COLO829 (cell line): ENCODE measurements at regions not wholly inside any gene's neighbourhood (a gene's known extent, or its start where the extent isn't known, plus 50 kb on each side); places are given as distances from the start of the nearest gene placed in this dataset.

Experiments
- DNase-seq: peaks from one replicate; pipeline ENCODE4 v3.0.0; 2012; ENCODE audit warnings: low spot score

DNA sequence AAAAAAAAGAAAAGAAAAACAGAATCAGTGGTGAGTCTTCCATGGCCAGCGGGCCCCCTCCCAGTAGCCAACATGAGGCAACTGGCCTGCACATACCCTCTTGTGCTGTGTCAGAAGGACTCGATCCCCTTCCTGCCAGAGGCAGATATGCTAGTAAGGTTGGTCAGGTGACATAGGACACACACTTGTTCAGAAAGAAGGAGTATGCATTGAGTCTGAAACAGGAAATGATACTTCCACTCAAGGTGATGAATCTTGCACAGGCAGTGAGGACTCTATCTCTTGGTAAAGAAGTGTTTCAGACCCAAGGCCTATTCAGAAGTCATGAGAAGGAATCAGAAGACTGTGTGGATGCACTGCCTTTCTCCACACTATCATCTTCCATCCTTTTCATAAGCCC is 269.7 kb upstream of the FAR2 start:
- DNase-seq = no peak

DNA sequence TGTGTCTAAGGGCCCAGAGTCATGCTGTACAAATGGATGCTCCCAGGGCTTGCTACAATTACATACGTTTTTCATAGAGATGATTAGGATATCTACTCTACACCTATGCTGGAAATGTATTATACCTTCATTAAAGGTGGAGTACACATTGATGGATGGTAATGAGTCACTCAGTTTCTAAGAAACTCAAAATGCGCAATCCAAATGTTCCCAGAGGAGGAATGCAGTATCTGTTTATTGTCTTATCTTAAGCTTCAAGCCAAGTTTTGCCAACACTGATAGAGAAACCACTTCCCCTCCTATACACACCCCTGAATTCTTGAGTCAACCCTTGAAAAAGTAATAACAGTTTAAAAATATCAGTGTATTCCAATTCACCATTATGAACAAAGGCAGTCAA is 266.6 kb upstream of the FAR2 start:
- no peak for DNase-seq

DNA sequence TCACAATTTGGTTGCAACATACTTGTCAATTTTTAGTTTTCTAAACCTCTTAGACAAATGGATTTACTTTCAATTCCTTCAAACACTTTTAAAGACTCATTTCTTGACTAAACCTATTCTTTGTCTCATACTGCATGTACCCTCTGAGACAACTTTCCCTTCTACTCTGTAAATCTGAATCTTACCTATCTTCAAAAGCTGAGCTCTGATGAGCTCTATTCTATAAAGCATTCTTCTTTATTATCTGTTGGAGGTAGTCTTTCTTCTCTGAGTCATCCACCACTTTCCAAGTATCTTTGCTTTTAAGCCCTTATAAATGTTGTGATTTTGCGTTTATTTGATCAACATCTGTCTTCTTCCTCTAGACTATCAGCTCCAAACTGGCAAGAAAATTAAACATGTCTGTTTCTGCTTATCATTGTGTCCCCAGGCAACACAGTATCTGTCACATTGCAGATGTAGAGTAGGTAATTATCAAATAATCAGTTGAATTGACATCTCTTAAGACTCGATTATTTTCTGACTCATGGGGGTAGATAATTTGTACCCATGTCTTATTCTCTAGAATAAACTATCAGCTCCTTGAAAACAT is 265.6 kb upstream of the FAR2 start:
- DNase-seq = no peak

DNA sequence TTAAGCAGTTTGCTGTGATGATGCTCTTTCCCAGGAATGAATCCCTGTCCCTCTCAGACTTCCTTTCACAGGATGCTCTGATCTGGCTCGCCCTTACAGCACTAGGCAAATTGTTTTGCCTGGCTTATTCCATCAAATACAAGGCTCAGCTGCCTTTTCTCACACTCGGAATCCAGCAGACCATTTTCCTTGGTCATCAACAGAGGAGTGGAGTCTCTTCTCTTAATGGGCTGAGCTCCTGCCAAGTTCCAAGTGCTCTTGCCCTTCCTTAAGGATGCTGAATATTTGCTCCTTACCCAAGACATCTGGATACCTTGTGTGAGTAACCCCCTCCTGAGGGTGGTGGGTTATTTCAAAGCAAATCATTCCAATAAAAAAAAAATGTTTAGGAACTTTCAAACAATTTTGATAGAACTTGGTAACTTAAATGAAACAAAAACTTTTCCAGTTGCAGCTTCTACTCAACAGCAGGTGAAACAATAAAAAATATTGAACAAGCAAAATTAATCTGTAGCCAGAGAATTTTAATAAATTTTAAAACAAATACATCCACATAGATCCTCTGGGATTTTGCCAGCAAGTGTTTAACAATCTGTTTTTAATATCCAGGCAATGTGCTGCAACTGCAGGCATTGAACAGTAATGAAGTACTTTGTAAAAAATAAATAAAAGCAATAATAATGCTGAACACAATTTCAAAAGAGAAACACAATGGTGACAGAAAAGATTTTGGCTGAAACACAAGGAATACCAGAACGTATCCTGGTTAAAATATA is 264.0 kb upstream of the FAR2 start:
- DNase-seq = no peak

DNA sequence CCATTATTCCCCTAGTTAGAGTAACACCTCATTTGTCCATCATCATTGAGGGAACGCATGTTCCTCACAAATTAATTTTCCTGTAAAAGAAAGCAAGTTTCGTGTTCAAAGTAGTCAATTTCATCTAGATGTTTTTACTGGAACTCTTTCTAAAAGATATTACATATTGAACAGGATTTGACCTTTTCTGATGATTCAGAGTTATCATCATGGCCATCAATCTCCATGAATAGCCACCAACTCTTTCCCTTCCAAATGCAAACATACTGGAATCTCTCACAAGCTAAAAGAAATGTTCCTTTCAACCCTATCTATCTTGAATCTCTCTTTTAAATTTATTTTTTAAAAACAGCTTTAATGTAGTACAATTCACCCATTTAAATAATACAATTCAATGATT is 263.1 kb upstream of the FAR2 start:
- DNase-seq = no peak

- no peak for DNase-seq
These were observed 261.6 kb upstream of the FAR2 start for GRCh38 chr12:28887461-28887990.

GRCh38 chr12:28890664-28891063 is 258.4 kb upstream of the FAR2 start:
- DNase-seq = no peak

- DNase-seq = no peak
These were observed 258.0 kb upstream of the FAR2 start for GRCh38 chr12:28891126-28891525.

DNA sequence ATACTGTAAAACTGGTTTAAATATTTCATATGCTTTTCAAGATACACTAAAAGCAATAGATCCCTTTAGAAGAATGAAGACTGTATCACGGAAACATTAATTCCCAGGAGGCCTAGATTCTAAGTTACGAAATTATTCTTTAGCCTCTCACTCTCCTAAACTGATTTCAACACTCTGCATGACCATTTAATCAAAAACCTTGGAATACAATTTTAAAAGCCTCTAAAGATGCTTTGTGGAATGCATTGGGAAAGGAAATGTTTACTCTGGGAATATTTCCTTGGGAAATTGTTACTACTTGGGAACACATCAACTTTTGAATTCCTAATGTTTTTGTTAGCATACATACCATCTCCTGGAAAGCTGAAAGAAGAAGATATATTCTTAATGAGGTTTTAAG is 255.7 kb upstream of the FAR2 start:
- no peak for DNase-seq

- DNase-seq = no peak
These were observed 255.2 kb upstream of the FAR2 start for GRCh38 chr12:28893856-28894255.

- no peak for DNase-seq
These were observed 252.7 kb upstream of the FAR2 start for GRCh38 chr12:28896421-28896820.

GRCh38 chr12:28898038-28898437 is 251.0 kb upstream of the FAR2 start:
- DNase-seq = no peak

DNA sequence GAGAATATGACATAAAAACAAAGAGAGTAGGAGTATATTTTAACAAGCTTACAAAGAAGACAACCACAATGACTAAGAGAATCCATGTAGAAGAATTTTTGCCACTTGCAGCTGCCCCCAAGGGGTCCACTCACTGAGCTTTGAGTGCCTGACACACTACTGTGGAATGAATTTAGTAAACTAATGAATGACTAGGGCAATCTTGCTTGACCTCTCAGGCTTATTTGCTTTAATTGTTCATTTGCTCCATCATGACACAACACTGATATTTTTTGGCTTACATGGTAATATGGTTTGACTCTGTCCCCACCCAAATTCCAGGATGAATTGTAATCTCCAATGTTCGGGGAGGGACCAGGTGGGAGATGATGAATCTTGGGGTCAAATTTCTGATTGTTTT is 249.1 kb upstream of the FAR2 start:
- DNase-seq = no peak

DNA sequence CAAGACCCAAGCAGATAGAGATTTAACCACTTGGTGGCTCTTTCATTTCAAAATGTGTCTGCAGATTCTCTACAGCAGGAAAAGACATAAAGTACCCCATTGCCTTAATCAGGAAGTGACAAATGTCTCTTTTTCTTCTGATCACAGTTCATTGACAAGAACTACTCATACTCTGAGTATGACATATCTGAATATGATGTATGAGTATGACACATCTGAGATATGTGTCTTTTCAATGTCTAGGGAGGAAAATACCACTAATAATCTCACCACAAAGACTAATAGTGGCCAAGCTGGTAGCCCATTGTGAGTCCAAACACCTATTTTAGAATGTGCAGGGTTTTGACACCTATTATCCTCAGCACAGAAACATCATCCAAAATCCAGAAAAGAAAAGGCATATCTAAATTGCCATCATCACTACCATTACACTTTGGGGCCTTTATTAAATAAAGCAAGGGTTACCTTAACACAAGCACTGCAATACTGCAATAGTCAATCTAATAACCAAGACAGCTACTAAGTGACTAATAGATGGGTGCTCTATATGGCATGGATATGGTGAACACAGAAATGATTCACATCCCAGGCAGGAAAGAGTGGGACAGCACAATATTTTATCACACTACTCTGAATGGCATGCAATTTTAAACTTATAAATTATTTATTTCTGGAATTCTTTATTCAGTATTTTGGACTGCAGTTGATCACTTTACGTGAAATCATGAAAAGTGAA is 243.7 kb upstream of the FAR2 start:
- DNase-seq = no peak

DNA sequence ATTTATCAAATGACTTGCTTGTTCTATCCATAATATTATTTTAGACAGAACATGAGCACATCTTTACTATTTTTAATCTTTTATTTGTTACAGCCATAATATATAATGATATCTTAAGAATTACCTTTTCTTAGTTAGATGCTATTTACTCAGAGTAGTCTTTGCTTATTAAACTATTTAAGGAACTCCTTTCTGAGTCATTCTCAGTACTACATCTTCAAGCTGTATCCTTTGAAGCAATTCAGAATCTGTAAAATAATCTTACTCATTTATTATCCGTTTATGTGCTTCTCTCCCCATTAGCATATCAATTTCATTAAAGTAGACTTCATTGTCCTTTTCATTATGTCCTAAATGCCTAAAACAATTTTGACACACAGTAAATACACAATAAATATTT is 240.4 kb upstream of the FAR2 start:
- no peak for DNase-seq

- no peak for DNase-seq
These were observed 239.8 kb upstream of the FAR2 start for GRCh38 chr12:28909291-28909690.

- no peak for DNase-seq
These were observed 223.2 kb upstream of the FAR2 start for GRCh38 chr12:28925719-28926376.

DNA sequence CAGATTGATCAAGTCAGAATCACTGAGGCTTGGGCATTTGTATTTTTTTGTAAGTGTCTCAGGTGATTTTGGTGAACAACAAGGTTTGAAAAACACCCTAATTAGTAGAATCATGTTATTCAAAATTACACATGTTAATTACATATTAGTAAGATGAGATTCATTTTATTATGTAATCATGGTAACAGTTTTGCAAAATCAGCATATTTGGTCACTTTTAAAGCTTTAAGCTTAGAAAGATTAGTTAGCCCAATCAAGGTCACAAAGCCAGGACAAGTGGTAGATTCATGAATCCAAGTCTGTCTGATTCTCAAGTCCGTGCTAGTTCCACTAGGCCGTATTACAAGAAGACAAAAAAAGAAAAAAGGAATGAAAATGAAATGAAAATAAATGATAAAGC is 218.4 kb upstream of the FAR2 start:
- no peak for DNase-seq

DNA sequence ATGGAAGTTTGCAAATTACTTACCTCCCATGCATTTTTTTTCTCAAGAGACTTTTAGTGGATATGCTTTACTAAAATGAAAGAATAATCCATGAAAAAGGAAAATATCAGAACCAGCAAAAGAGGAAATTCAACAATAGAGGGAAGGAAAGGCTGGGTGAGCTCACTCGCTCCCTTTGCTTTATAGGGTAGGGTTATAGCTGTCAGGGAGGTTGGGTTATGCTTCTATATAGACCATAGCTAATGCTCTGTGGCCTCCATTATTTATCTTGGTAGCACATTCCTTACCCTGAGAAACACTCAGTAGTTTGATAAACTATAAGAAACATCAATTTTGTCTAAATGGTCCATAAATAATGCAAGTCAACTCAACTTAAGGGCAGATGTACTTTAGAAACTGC is 215.9 kb upstream of the FAR2 start:
- no peak for DNase-seq

DNA sequence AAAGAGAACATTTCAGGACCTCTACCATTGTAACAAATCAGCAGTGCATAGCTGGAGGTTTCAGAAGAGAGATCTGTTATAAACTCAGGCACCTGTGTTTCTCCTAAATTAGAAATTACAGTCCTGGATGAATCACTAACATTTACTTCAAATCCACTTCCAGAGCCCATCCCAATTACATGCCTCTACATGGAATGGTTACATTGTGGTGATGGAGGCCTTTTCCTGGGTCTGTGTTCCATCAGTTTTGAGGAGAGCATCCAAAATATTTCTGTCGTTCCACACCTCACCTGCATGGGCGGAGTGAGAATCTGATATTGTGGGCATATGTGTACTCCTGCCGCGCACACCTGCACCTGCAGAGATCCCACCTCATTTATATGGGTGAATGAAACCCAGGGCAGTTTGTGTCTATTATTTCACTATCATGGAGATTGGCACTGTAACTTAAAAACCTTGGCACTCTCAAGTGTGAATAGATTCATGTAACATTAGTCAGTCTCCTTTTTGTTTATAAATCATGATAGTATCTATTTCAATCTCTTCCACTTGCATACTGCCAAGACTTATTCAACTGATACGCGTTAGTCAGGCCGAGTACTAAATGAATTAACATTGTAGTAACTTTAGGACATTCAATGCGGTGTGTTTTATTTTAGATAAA is 215.1 kb upstream of the FAR2 start:
- DNase-seq = no peak

DNA sequence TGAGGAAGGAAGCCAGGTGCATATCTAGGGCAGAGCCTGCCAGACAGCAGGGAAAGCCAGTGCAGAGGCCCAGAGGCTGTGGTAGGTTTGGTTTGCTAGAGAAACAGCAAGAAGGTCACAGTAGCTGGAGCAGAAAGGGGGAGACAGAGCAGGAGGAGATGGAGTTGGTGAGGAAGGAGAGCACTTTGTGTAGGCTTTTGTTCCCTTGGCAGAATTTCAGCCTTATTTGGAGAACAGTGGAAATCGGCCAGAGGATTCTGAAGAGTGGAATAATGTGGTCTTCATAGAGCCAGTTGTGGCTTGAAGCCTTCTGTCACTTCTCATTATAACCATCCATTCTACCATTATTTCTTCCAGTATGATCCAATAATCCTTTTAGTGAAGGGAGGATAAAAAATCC is 212.9 kb upstream of the FAR2 start:
- no peak for DNase-seq

DNA sequence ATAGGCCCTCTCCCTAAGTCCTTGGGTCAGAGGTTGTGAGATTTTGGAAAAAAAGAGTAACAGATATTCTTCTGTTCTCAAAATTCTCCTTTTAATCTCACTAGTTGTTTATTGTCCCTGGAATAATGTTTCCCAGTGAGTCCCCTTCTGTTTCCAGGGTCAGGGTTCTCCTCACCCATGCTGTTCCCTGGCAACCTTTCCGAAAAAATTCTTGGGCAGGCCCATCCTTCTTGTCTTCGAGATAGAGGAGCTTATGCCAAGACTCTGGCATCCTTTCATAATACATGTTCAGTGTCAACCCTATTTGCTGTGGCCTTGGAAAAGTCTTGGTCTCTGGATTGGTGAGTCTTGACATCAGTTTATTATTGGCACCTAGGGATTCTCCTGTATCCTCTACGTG is 212.4 kb upstream of the FAR2 start:
- no peak for DNase-seq
